Upper lobe of left lung (tissue), 6 donors: ENCODE measurements at regions not wholly inside any gene's neighbourhood (a gene's known extent, or its start where the extent isn't known, plus 50 kb on each side); places are given as distances from the start of the nearest gene placed in this dataset.

Source experiments
- ATAC-seq, 2 donors: fragments of 200-7000 bp; cut with Tn5 transposase; one replicate each; pipeline ENCODE4 v1.9.1; 2022; ENCODE audit warnings: mild to moderate bottlenecking in 2 of 2, moderate library complexity in 2 of 2; ENCODE audit not compliant: low FRiP score in 2 of 2
- DNase-seq, 2 donors: peaks; one replicate each; pipeline ENCODE4 v3.0.0-alpha.2; 2019 to 2020
- H3K27ac ChIP-seq, 4 donors: fragments of 200-600 bp; sonication (generic); one replicate each; pipeline ENCODE4 v1.5.1; 2016 to 2019
- H3K27me3 ChIP-seq, 4 donors: fragments of 200-600 bp; sonication (generic); one replicate each; pipeline ENCODE4 v1.5.1; 2017 to 2019
- H3K36me3 ChIP-seq, 4 donors: fragments of 200-600 bp; sonication (generic); one replicate each; pipeline ENCODE4 v1.5.1; 2016 to 2019
- H3K4me1 ChIP-seq, 4 donors: fragments of 200-600 bp; sonication (generic); one replicate each; pipeline ENCODE4 v1.5.1; 2018 to 2019
- H3K4me3 ChIP-seq, 4 donors: fragments of 200-600 bp; sonication (generic); one replicate each; pipeline ENCODE4 v1.5.1; 2017 to 2019; ENCODE audit warnings: mild to moderate bottlenecking in 2 of 4, moderate library complexity in 1 of 4
- H3K9me3 ChIP-seq, 4 donors: fragments of 200-600 bp; sonication (generic); one replicate each; pipeline ENCODE4 v1.5.1; 2018 to 2019
- CTCF ChIP-seq, 6 experiments: fragments of 450-650 bp in 4 of 6; fragments of 200-600 bp in 2 of 6; sonication (generic) in 2 of 6; IDR thresholded peaks; one replicate each; pipeline ENCODE4 v1.5.1; 2016 to 2019; ENCODE audit warnings: antibody characterized with exemption in 6 of 6
- EP300 ChIP-seq, 4 donors: sonication (generic); formaldehyde crosslinking; IDR thresholded peaks; one replicate each; pipeline ENCODE4 v1.5.1; 2017; ENCODE audit warnings: antibody characterized with exemption in 4 of 4, control low read depth in 2 of 4
- POLR2A ChIP-seq, 4 donors: fragments of 450-650 bp; IDR thresholded peaks; one replicate each; pipeline ENCODE4 v1.5.1; 2016 to 2017; ENCODE audit warnings: antibody characterized with exemption in 4 of 4, mild to moderate bottlenecking in 2 of 4
- POLR2AphosphoS5 ChIP-seq, 2 donors: sonication (generic); formaldehyde crosslinking; IDR thresholded peaks; one replicate each; pipeline ENCODE4 v1.5.1; 2017; ENCODE audit warnings: antibody characterized with exemption in 2 of 2
- WGBS, 2 donors: methylation state at CpG; one replicate each; pipeline ENCODE4 v1.1.5; 2017 to 2018; 5-methylcytosine and 5-hydroxymethylcytosine counted together
- donor health status: DM: no; HTN: no; CAD: no; lungs with moderate emphysema.
- donor health status: DM: no; HTN: yes; CAD: no; lungs with severe emphysema.

- H3K27me3 ChIP-seq = no peaks in the 10 kb centered on the region
- H3K4me3 ChIP-seq = no peak overlapping the region
- no peaks in the 10 kb centered on the region for H3K36me3 ChIP-seq
- TF ChIP-seq POLR2A (IDR thresholded peaks at IDR 0.05) = no peak
- no peak for TF ChIP-seq EP300 (IDR thresholded peaks at IDR 0.05)
- H3K4me1 ChIP-seq = peaks cover 0 to 4% (median 0%) of the 10 kb centered on the region in 4 donors
- no peak overlapping the region for H3K27ac ChIP-seq
- DNase-seq (no peak), ATAC-seq (no peak)
- H3K9me3 ChIP-seq = no peaks in the 10 kb centered on the region
- WGBS, 2 donors = 73 to 84% methylated on average over 9 of the region's 9 CpGs
These were observed 263.4 kb downstream of the FGF9 start for GRCh38 chr13:21934284-21934683.

- H3K27me3 ChIP-seq = no peaks in the 10 kb centered on the region
- H3K9me3 ChIP-seq = no peaks in the 10 kb centered on the region
- WGBS, 2 donors = 94 to 95% methylated on average over 4 of the region's 4 CpGs
- ATAC-seq (no peak), DNase-seq (no peak)
- no peak for TF ChIP-seq CTCF (IDR thresholded peaks at IDR 0.05)
- no peak for TF ChIP-seq POLR2A (IDR thresholded peaks at IDR 0.05)
- no peak for TF ChIP-seq POLR2AphosphoS5 (IDR thresholded peaks at IDR 0.05)
- no peak for TF ChIP-seq EP300 (IDR thresholded peaks at IDR 0.05)
- no peaks in the 10 kb centered on the region for H3K36me3 ChIP-seq
- no peak overlapping the region for H3K4me3 ChIP-seq
- H3K27ac ChIP-seq = no peak overlapping the region
- H3K4me1 ChIP-seq = peaks cover 0 to 4% (median 0%) of the 10 kb centered on the region in 4 donors
These were observed 265.8 kb downstream of the FGF9 start for GRCh38 chr13:21936674-21937073.

GRCh38 chr13:21938168-21938567 is 267.3 kb downstream of the FGF9 start:
- 73 to 82% methylated on average over 6 of the region's 6 CpGs for WGBS, 2 donors
- Histone ChIP-seq H3K4me1 (peaks cover 0 to 3% (median 0%) of the 10 kb centered on the region in 4 donors), H3K36me3 (no peaks in the 10 kb centered on the region), H3K27me3 (no peaks in the 10 kb centered on the region), H3K4me3 (no peak overlapping the region), H3K9me3 (no peaks in the 10 kb centered on the region), H3K27ac (no peak overlapping the region)
- TF ChIP-seq CTCF (IDR thresholded peaks at IDR 0.05) (no peak), POLR2AphosphoS5 (IDR thresholded peaks at IDR 0.05) (no peak), EP300 (IDR thresholded peaks at IDR 0.05) (no peak)
- DNase-seq (no peak), ATAC-seq (no peak)

- no peak overlapping the region for H3K27ac ChIP-seq
- H3K4me3 ChIP-seq = no peak overlapping the region
- TF ChIP-seq EP300 (IDR thresholded peaks at IDR 0.05) (no peak), POLR2A (IDR thresholded peaks at IDR 0.05) (no peak), CTCF (IDR thresholded peaks at IDR 0.05) (no peak), POLR2AphosphoS5 (IDR thresholded peaks at IDR 0.05) (no peak)
- H3K9me3 ChIP-seq = no peaks in the 10 kb centered on the region
- DNase-seq (no peak), ATAC-seq (no peak)
- 61 to 73% methylated on average over 7 of the region's 7 CpGs for WGBS, 2 donors
- H3K36me3 ChIP-seq = no peaks in the 10 kb centered on the region
- H3K4me1 ChIP-seq = no peaks in the 10 kb centered on the region
- H3K27me3 ChIP-seq = no peaks in the 10 kb centered on the region
These were observed 267.8 kb downstream of the FGF9 start for GRCh38 chr13:21938636-21939035.

- ATAC-seq (no peak), DNase-seq (no peak)
- no peaks in the 10 kb centered on the region for H3K27me3 ChIP-seq
- no peaks in the 10 kb centered on the region for H3K4me1 ChIP-seq
- H3K9me3 ChIP-seq = peaks cover 0 to 19% (median 11%) of the 10 kb centered on the region in 4 donors
- 85 to 97% methylated on average over 2 to 7 of the region's 7 CpGs for WGBS, 2 donors
- no peak overlapping the region for H3K27ac ChIP-seq
- no peak overlapping the region for H3K4me3 ChIP-seq
- TF ChIP-seq POLR2AphosphoS5 (IDR thresholded peaks at IDR 0.05) (no peak), POLR2A (IDR thresholded peaks at IDR 0.05) (no peak), EP300 (IDR thresholded peaks at IDR 0.05) (no peak)
- no peaks in the 10 kb centered on the region for H3K36me3 ChIP-seq
These were observed 271.2 kb downstream of the FGF9 start for GRCh38 chr13:21942061-21942460.

GRCh38 chr13:21944610-21945009 is 273.7 kb downstream of the FGF9 start:
- no peak for ATAC-seq
- no peaks in the 10 kb centered on the region for H3K4me1 ChIP-seq
- peaks cover 0 to 19% (median 11%) of the 10 kb centered on the region in 4 donors for H3K9me3 ChIP-seq
- H3K27me3 ChIP-seq = no peaks in the 10 kb centered on the region
- no peak overlapping the region for H3K27ac ChIP-seq
- DNase-seq = no peak
- TF ChIP-seq EP300 (IDR thresholded peaks at IDR 0.05) (no peak), POLR2A (IDR thresholded peaks at IDR 0.05) (no peak), CTCF (IDR thresholded peaks at IDR 0.05) (no peak), POLR2AphosphoS5 (IDR thresholded peaks at IDR 0.05) (no peak)
- no peaks in the 10 kb centered on the region for H3K36me3 ChIP-seq
- no peak overlapping the region for H3K4me3 ChIP-seq
